ENCODE measurements at regions not wholly inside any gene's neighbourhood (a gene's known extent, or its start where the extent isn't known, plus 50 kb on each side); places are given as distances from the start of the nearest gene placed in this dataset.

DNA sequence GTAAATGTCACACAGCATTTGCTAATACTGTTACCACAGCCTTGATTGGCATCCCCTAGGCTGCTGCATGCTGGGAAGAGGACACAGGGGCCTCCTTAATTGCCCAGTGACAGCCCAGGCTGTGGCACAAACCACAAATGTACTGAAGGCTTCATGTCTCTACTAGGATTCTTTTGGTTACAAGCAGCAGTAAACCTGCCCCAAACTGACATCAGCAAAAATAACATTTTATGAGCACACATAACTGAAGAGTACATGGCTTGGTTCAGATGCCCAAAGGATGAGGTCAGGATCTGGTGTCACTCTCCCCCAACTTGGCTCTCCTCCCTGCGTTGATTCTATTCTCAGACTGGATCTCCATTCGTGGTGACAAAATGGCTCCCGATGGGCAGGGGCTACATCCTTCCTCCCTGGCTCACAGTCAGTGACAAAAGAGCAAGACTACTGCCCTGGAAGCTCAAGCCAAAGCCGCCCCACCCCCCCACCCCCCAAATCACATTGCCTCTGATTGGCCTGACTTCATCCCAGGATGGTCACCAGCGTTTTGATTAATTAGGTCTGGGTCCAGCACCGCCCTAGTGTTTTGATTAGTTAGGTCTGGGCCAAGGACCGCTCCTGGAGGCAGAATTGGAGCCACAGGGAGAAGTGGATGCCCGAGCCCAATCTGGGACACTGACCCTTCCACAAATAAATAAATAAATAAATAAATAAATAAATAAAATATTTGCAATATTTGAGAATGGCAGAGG, 180.5 kb upstream of the RBPJ start:
- TF ChIP-seq, protein P1, sequence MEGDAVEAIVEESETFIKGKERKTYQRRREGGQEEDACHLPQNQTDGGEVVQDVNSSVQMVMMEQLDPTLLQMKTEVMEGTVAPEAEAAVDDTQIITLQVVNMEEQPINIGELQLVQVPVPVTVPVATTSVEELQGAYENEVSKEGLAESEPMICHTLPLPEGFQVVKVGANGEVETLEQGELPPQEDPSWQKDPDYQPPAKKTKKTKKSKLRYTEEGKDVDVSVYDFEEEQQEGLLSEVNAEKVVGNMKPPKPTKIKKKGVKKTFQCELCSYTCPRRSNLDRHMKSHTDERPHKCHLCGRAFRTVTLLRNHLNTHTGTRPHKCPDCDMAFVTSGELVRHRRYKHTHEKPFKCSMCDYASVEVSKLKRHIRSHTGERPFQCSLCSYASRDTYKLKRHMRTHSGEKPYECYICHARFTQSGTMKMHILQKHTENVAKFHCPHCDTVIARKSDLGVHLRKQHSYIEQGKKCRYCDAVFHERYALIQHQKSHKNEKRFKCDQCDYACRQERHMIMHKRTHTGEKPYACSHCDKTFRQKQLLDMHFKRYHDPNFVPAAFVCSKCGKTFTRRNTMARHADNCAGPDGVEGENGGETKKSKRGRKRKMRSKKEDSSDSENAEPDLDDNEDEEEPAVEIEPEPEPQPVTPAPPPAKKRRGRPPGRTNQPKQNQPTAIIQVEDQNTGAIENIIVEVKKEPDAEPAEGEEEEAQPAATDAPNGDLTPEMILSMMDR (conservative IDR thresholded peaks at IDR 0.05) = no peak
- TF ChIP-seq EZH2 (IDR thresholded peaks at IDR 0.05; ENCODE audit: low read depth) = no peak

Data from PC-9 (cell line).